Ascending aorta (tissue), 2 donors: ENCODE measurements at regions not wholly inside any gene's neighbourhood (a gene's known extent, or its start where the extent isn't known, plus 50 kb on each side); places are given as distances from the start of the nearest gene placed in this dataset.

Source experiments
- DNase-seq, 2 donors: peaks; one replicate each; pipeline ENCODE4 v3.0.0-alpha.2; 2019; ENCODE audit warnings: low spot score in 2 of 2
- H3K27ac ChIP-seq, 2 donors: fragments of 200-600 bp; sonication (generic); one replicate each; pipeline ENCODE4 v1.5.1; 2016 to 2017; ENCODE audit warnings: mild to moderate bottlenecking in 1 of 2
- H3K27me3 ChIP-seq: fragments of 200-600 bp; sonication (generic); one replicate; pipeline ENCODE4 v1.5.1; 2017
- H3K36me3 ChIP-seq, 2 donors: fragments of 200-600 bp; sonication (generic); one replicate each; pipeline ENCODE4 v1.5.1; 2016
- H3K4me1 ChIP-seq, 2 donors: fragments of 200-600 bp; sonication (generic); one replicate each; pipeline ENCODE4 v1.5.1; 2016 to 2017; ENCODE audit warnings: mild to moderate bottlenecking in 1 of 2
- H3K4me3 ChIP-seq, 2 donors: fragments of 200-600 bp; sonication (generic); one replicate each; pipeline ENCODE4 v1.5.1; 2016 to 2017; ENCODE audit warnings: mild to moderate bottlenecking in 1 of 2
- H3K9me3 ChIP-seq, 2 donors: fragments of 200-600 bp; sonication (generic); one replicate each; pipeline ENCODE4 v1.5.1; 2016
- CTCF ChIP-seq, 3 experiments: fragments of 200-600 bp in 2 of 3; fragments of 450-650 bp in 1 of 3; sonication (generic) in 2 of 3; IDR thresholded peaks; one replicate each; pipeline ENCODE4 v1.5.1; 2016 to 2019; ENCODE audit warnings: antibody characterized with exemption in 3 of 3, mild to moderate bottlenecking in 1 of 3, moderate library complexity in 1 of 3
- intact Hi-C: fragments of 100-400 bp; cut with DNase I; formaldehyde crosslinking; loops from one replicate; pipeline ENCODE4 v1.15.1; 2023

- intact Hi-C loops: no loop called here
- no peak overlapping the region for H3K4me3 ChIP-seq
- H3K36me3 ChIP-seq: no peaks in the 10 kb centered on the region
- H3K27ac ChIP-seq: no peak overlapping the region
- TF ChIP-seq CTCF (IDR thresholded peaks at IDR 0.05): no peak
- H3K27me3 ChIP-seq: no peaks in the 10 kb centered on the region
- H3K9me3 ChIP-seq: no peaks in the 10 kb centered on the region
- H3K4me1 ChIP-seq: no peaks in the 10 kb centered on the region
- DNase-seq: no peak
These were observed 113.9 kb downstream of the ELOVL4 start for GRCh38 chr6:79833264-79833963.

- H3K9me3 ChIP-seq: no peaks in the 10 kb centered on the region
- H3K27me3 ChIP-seq: no peaks in the 10 kb centered on the region
- no peak overlapping the region for H3K27ac ChIP-seq
- intact Hi-C loops: no loop called here
- H3K36me3 ChIP-seq: no peaks in the 10 kb centered on the region
- no peaks in the 10 kb centered on the region for H3K4me1 ChIP-seq
- no peak for TF ChIP-seq CTCF (IDR thresholded peaks at IDR 0.05)
- no peak for DNase-seq
- H3K4me3 ChIP-seq: no peak overlapping the region
These were observed 114.6 kb downstream of the ELOVL4 start for GRCh38 chr6:79832723-79833122.

GRCh38 chr6:79824202-79824601 lies 123.2 kb downstream of the ELOVL4 start:
- Histone ChIP-seq H3K9me3 (no peaks in the 10 kb centered on the region), H3K27me3 (no peaks in the 10 kb centered on the region), H3K4me1 (no peaks in the 10 kb centered on the region), H3K27ac (no peak overlapping the region), H3K36me3 (no peaks in the 10 kb centered on the region), H3K4me3 (no peak overlapping the region)
- no peak for TF ChIP-seq CTCF (IDR thresholded peaks at IDR 0.05)
- intact Hi-C loops: no loop called here
- no peak for DNase-seq

- DNase-seq: no peak
- Histone ChIP-seq H3K27me3 (no peaks in the 10 kb centered on the region), H3K4me1 (no peaks in the 10 kb centered on the region), H3K27ac (no peak overlapping the region), H3K36me3 (no peaks in the 10 kb centered on the region), H3K9me3 (no peaks in the 10 kb centered on the region), H3K4me3 (no peak overlapping the region)
- TF ChIP-seq CTCF (IDR thresholded peaks at IDR 0.05): no peak
- intact Hi-C loops: no loop called here
These were observed 125.5 kb downstream of the ELOVL4 start for GRCh38 chr6:79821859-79822258.

- Histone ChIP-seq H3K4me1 (no peaks in the 10 kb centered on the region), H3K27me3 (no peaks in the 10 kb centered on the region), H3K27ac (no peak overlapping the region), H3K4me3 (no peak overlapping the region), H3K9me3 (no peaks in the 10 kb centered on the region), H3K36me3 (no peaks in the 10 kb centered on the region)
- no peak for DNase-seq
- TF ChIP-seq CTCF (IDR thresholded peaks at IDR 0.05): no peak
- intact Hi-C loops: loop anchor here (10.0 kb wide), 1 partner anchor 244 kb away; no protein-coding TSS in a partner anchor
These were observed 128.9 kb downstream of the ELOVL4 start for GRCh38 chr6:79818471-79818870.
